H1 (cell line): ENCODE measurements at regions not wholly inside any gene's neighbourhood (a gene's known extent, or its start where the extent isn't known, plus 50 kb on each side); places are given as distances from the start of the nearest gene placed in this dataset.

Experiments used
- CTCF ChIA-PET: fragments of 300-600 bp; sonication (Branson Sonifier 250); formaldehyde crosslinking; loops from one replicate; lab custom pipeline; 2021; ENCODE audit not compliant: partially characterized antibody; lab: Charles Lee
- POLR2A ChIA-PET: fragments of 300-600 bp; sonication (Branson Sonifier 250); formaldehyde crosslinking; loops from one replicate; lab custom pipeline; 2021; ENCODE audit warnings: inconsistent platforms; ENCODE audit not compliant: partially characterized antibody; lab: Charles Lee
- DNase-seq, 2 experiments: peaks; one replicate each; pipeline versions ENCODE4 v3.0.0 to v3.0.0-alpha.2; 2010 to 2022; ENCODE audit warnings: low spot score in 2 of 2, low read depth in 1 of 2, mixed read lengths in 1 of 2
- FAIRE-seq: peaks from 2 replicates; lab custom pipeline; 2011; peaks lifted over from hg19 to GRCh38; lab: Jason Lieb, UNC
- H2AFZ ChIP-seq: 2 replicates; pipeline ENCODE4 v1.8.1; 2012; ENCODE audit warnings: low read length, inconsistent platforms
- H2AK5ac ChIP-seq: 2 replicates; pipeline ENCODE4 v1.6.1; 2013; ENCODE audit warnings: low read depth, low read length
- H2BK120ac ChIP-seq: replicated peaks from 2 replicates; pipeline ENCODE3; 2013; ENCODE audit warnings: low read depth, low read length, inconsistent platforms
- H2BK12ac ChIP-seq: 2 replicates; pipeline ENCODE4 v1.6.1; 2013; ENCODE audit warnings: low read depth, low read length
- H2BK15ac ChIP-seq: 2 replicates; pipeline ENCODE4 v1.6.1; 2013; ENCODE audit warnings: low read length
- H2BK20ac ChIP-seq: 2 replicates; pipeline ENCODE4 v1.6.1; 2013; ENCODE audit warnings: low read length
- H2BK5ac ChIP-seq: 2 replicates; pipeline ENCODE4 v1.6.1; 2013; ENCODE audit warnings: low read depth, low read length
- H3K14ac ChIP-seq: 2 replicates; pipeline ENCODE4 v1.6.1; 2013; ENCODE audit warnings: inconsistent platforms; ENCODE audit not compliant: insufficient read length
- H3K18ac ChIP-seq: 2 replicates; pipeline ENCODE4 v1.6.1; 2013; ENCODE audit warnings: low read length; ENCODE audit errors: extremely low read depth
- H3K23ac ChIP-seq: 2 replicates; pipeline ENCODE4 v1.6.1; 2013; ENCODE audit warnings: inconsistent platforms; ENCODE audit not compliant: insufficient read length
- H3K23me2 ChIP-seq: 2 replicates; pipeline ENCODE4 v1.6.1; 2013; ENCODE audit warnings: low read depth, low read length
- H3K27ac ChIP-seq: 2 replicates; pipeline ENCODE4 v1.6.1; 2011; ENCODE audit warnings: low read depth, low read length, inconsistent platforms
- H3K27me3 ChIP-seq, 4 experiments: replicated peaks in 1 of 4; 1 replicate in 1 of 4; 2 replicates in 3 of 4; pipeline versions ENCODE4 v1.6.1 to v1.8.1; 2011 to 2013; ENCODE audit warnings: low read length in 3 of 4, mild to moderate bottlenecking in 3 of 4, inconsistent platforms in 2 of 4, mixed read lengths in 2 of 4, moderate library complexity in 1 of 4; ENCODE audit not compliant: control insufficient read depth in 3 of 4, insufficient read depth in 3 of 4; ENCODE audit errors: extremely low read depth in 1 of 4
- H3K36me3 ChIP-seq, 4 experiments: 2 replicates each; pipeline versions ENCODE4 v1.6.1 to v1.8.1; 2011 to 2013; ENCODE audit warnings: mild to moderate bottlenecking in 4 of 4, low read length in 3 of 4, moderate library complexity in 2 of 4, control low read depth in 1 of 4, inconsistent platforms in 1 of 4; ENCODE audit not compliant: insufficient read depth in 4 of 4, control insufficient read depth in 2 of 4
- H3K4ac ChIP-seq: replicated peaks from 2 replicates; pipeline ENCODE3; 2013; ENCODE audit warnings: low read length, low read depth, mixed read lengths, inconsistent platforms; ENCODE audit not compliant: insufficient read length
- H3K4me1 ChIP-seq, 4 experiments: replicated peaks in 1 of 4; 1 replicate in 1 of 4; 2 replicates in 3 of 4; pipeline versions ENCODE4 v1.6.1 to v1.8.1; 2011 to 2013; ENCODE audit warnings: low read length in 3 of 4, inconsistent platforms in 2 of 4, mixed read lengths in 1 of 4; ENCODE audit not compliant: insufficient read depth in 4 of 4, control insufficient read depth in 3 of 4
- H3K4me2 ChIP-seq, 2 experiments: 2 replicates each; pipeline versions ENCODE4 v1.6.1 to v1.8.1; 2011 to 2013; ENCODE audit warnings: low read depth in 2 of 2, low read length in 2 of 2, control low read depth in 1 of 2, inconsistent platforms in 1 of 2, mild to moderate bottlenecking in 1 of 2; ENCODE audit not compliant: insufficient read depth in 1 of 2
- H3K4me3 ChIP-seq, 4 experiments: fragments of 200-600, 300-600 bp in 1 of 4; sonication (generic), shearing (Covaris generic), sonication (Bioruptor Twin) in 1 of 4; 2 replicates each; pipeline versions ENCODE4 v1.5.1 to v1.8.1; 2011 to 2016; ENCODE audit warnings: low read length in 4 of 4, low read depth in 3 of 4, control low read depth in 2 of 4, inconsistent platforms in 2 of 4, mild to moderate bottlenecking in 2 of 4, mixed read lengths in 1 of 4, moderate library complexity in 1 of 4; ENCODE audit not compliant: insufficient read depth in 2 of 4; ENCODE audit errors: extremely low read depth in 1 of 4
- H3K56ac ChIP-seq: replicated peaks from 2 replicates; pipeline ENCODE3; 2013; ENCODE audit warnings: low read depth, mild to moderate bottlenecking, mixed read lengths, low read length, inconsistent platforms; ENCODE audit not compliant: insufficient read length
- H3K79me1 ChIP-seq: 2 replicates; pipeline ENCODE4 v1.6.1; 2013; ENCODE audit warnings: low read depth, low read length, control low read depth
- H3K79me2 ChIP-seq, 2 experiments: 2 replicates each; pipeline versions ENCODE4 v1.6.1 to v1.8.1; 2012 to 2013; ENCODE audit warnings: low read length in 2 of 2, mild to moderate bottlenecking in 2 of 2, inconsistent platforms in 1 of 2; ENCODE audit not compliant: insufficient read depth in 2 of 2, control insufficient read depth in 1 of 2
- H3K9ac ChIP-seq, 4 experiments: replicated peaks in 1 of 4; 1 replicate in 1 of 4; 2 replicates in 3 of 4; pipeline versions ENCODE4 v1.6.1 to v1.8.1; 2011 to 2013; ENCODE audit warnings: low read depth in 3 of 4, low read length in 3 of 4, control low read depth in 2 of 4, mild to moderate bottlenecking in 2 of 4, moderate library complexity in 2 of 4, inconsistent platforms in 1 of 4; ENCODE audit errors: extremely low read depth in 1 of 4
- H3K9me3 ChIP-seq, 2 experiments: 2 replicates each; pipeline versions ENCODE4 v1.6.1 to v1.8.1; 2012 to 2013; ENCODE audit warnings: mild to moderate bottlenecking in 2 of 2, moderate library complexity in 2 of 2, control low read depth in 1 of 2, inconsistent platforms in 1 of 2, low read depth in 1 of 2, low read length in 1 of 2, mixed read lengths in 1 of 2; ENCODE audit not compliant: insufficient read depth in 2 of 2
- H4K20me1 ChIP-seq, 2 experiments: replicated peaks in 1 of 2; 2 replicates each; pipeline versions ENCODE3 to v1.8.1; 2011 to 2013; ENCODE audit warnings: inconsistent platforms in 2 of 2, low read length in 2 of 2, mild to moderate bottlenecking in 1 of 2; ENCODE audit not compliant: insufficient read depth in 2 of 2, control insufficient read depth in 1 of 2
- H4K5ac ChIP-seq: 2 replicates; pipeline ENCODE4 v1.6.1; 2013; ENCODE audit warnings: low read length, low read depth, mixed read lengths, inconsistent platforms; ENCODE audit not compliant: insufficient read length
- H4K8ac ChIP-seq: 2 replicates; pipeline ENCODE4 v1.8.0; 2013; ENCODE audit warnings: mild to moderate bottlenecking, moderate library complexity, low read length, inconsistent platforms; ENCODE audit not compliant: insufficient read depth; ENCODE audit errors: extremely low read depth
- H4K91ac ChIP-seq: replicated peaks from 2 replicates; pipeline ENCODE3; 2013; ENCODE audit warnings: low read length, mixed read lengths, inconsistent platforms; ENCODE audit not compliant: insufficient read length
- ASH2L ChIP-seq: fragments of 200-600, 300-600 bp; sonication (generic); IDR thresholded peaks from one replicate; pipeline ENCODE4 v1.7.1; 2017; ENCODE audit warnings: low read length
- BRCA1 ChIP-seq: IDR thresholded peaks from 2 replicates; pipeline ENCODE4 v1.6.1; 2012; ENCODE audit warnings: low read depth, low read length, improper control_type of control experiment
- CBX5 ChIP-seq: fragments of 300-800, 300-1000 bp; sonication (generic); IDR thresholded peaks from 2 replicates; pipeline ENCODE4 v1.7.1; 2016; ENCODE audit warnings: antibody characterized with exemption, low read length, low read depth
- CTBP2 ChIP-seq: IDR thresholded peaks from 2 replicates; pipeline ENCODE4 v1.7.0; 2011; ENCODE audit warnings: borderline replicate concordance, mild to moderate bottlenecking, moderate library complexity, mixed read lengths, low read length; ENCODE audit not compliant: insufficient read depth, insufficient read length
- GTF2F1 ChIP-seq: IDR thresholded peaks from 2 replicates; pipeline ENCODE4 v1.6.1; 2012; ENCODE audit warnings: low read depth, low read length, improper control_type of control experiment, borderline replicate concordance
- MAX ChIP-seq: IDR thresholded peaks from 2 replicates; pipeline ENCODE4 v1.6.1; 2012; ENCODE audit warnings: inconsistent platforms
- RNF2 ChIP-seq: fragments of 200-900, 300-1000 bp; sonication (generic); IDR thresholded peaks from 2 replicates; pipeline ENCODE4 v1.7.1; 2016; ENCODE audit warnings: borderline replicate concordance, low read depth, mild to moderate bottlenecking, antibody characterized with exemption, low read length; ENCODE audit not compliant: poor library complexity, severe bottlenecking; ENCODE audit errors: missing control alignments
- SIN3A ChIP-seq, 2 experiments: IDR thresholded peaks in 1 of 2; conservative IDR thresholded peaks in 1 of 2; 2 replicates each; pipeline ENCODE4 v1.6.1; 2011 to 2012; ENCODE audit warnings: low read length in 2 of 2, improper control_type of control experiment in 1 of 2, low read depth in 1 of 2, mild to moderate bottlenecking in 1 of 2
- SP1 ChIP-seq: IDR thresholded peaks from 2 replicates; pipeline ENCODE4 v1.6.1; 2011; ENCODE audit warnings: low read depth, low read length
- USF2 ChIP-seq: IDR thresholded peaks from 2 replicates; pipeline ENCODE4 v1.6.1; 2011; ENCODE audit warnings: low read length, improper control_type of control experiment
- ZNF274 ChIP-seq: IDR thresholded peaks from 2 replicates; pipeline ENCODE4 v1.7.0; 2012; ENCODE audit warnings: low read length, borderline replicate concordance; ENCODE audit errors: extremely low read depth
- WGBS, 2 experiments: shearing (Covaris generic) in 1 of 2; methylation state at CpG; one replicate each; pipeline versions ENCODE4 v1.1.6 to v1.1.7; 2013 to 2015; ENCODE audit warnings: low lambda C conversion rate in 2 of 2, mixed read lengths in 2 of 2, inconsistent platforms in 1 of 2, low coverage in 1 of 2, missing lambda C conversion rate in 1 of 2; ENCODE audit not compliant: insufficient replicate concordance in 2 of 2, insufficient coverage in 1 of 2, insufficient read length in 1 of 2; ENCODE audit errors: extremely low coverage in 1 of 2, missing lambda C conversion rate in 1 of 2; 5-methylcytosine and 5-hydroxymethylcytosine counted together

- no peak overlapping the region for H3K4me3 ChIP-seq
- H3K79me1 ChIP-seq: no peaks in the 10 kb centered on the region
- H2AFZ ChIP-seq: no peak overlapping the region
- no peaks in the 10 kb centered on the region for H3K27me3 ChIP-seq
- H3K9me3 ChIP-seq: no peaks in the 10 kb centered on the region
- H3K27ac ChIP-seq: no peak overlapping the region
- no peak overlapping the region for H2BK12ac ChIP-seq
- no peak for DNase-seq
- no peaks in the 10 kb centered on the region for H3K23me2 ChIP-seq
- no peak overlapping the region for H3K4ac ChIP-seq
- H4K91ac ChIP-seq: no peak overlapping the region
- no peak overlapping the region for H3K56ac ChIP-seq
- peaks cover 0 to 7% (median 5%) of the 10 kb centered on the region in 4 experiments; a peak in 5 of 7 replicates for H3K4me1 ChIP-seq
- no peaks in the 10 kb centered on the region for H4K20me1 ChIP-seq
- H3K18ac ChIP-seq: no peak overlapping the region
- H3K36me3 ChIP-seq: no peaks in the 10 kb centered on the region
- H3K23ac ChIP-seq: no peak overlapping the region
- H3K4me2 ChIP-seq: peak overlapping the region; percentile 21 to 50; a peak in 2 of 4 replicates
- no peak overlapping the region for H4K8ac ChIP-seq
- H3K9ac ChIP-seq: no peak overlapping the region
- H3K79me2 ChIP-seq: no peaks in the 10 kb centered on the region
- 87% methylated on average over 20 of the region's 20 CpGs; no CpG with 5 or more reads in 1 of the 2 experiments for WGBS, 2 experiments
- FAIRE-seq: no peak
- ChIA-PET POLR2A (interaction anchor here (1.1 kb wide), 1 partner anchor 47 kb away, joined by 3 read pairs; no protein-coding TSS in a partner anchor), CTCF (interaction anchor here (0.5 kb wide), 1 partner anchor 700 kb away, joined by 3 read pairs; no protein-coding TSS in a partner anchor)
- no peak overlapping the region for H2BK20ac ChIP-seq
- H2BK5ac ChIP-seq: no peak overlapping the region
- H4K5ac ChIP-seq: no peak overlapping the region
- H2BK15ac ChIP-seq: no peak overlapping the region
- no peak overlapping the region for H3K14ac ChIP-seq
- H2AK5ac ChIP-seq: no peak overlapping the region
- H2BK120ac ChIP-seq: no peak overlapping the region
- no peak for TF ChIP-seq BRCA1
- no peak for TF ChIP-seq ZNF274
- no peak for TF ChIP-seq GTF2F1
- TF ChIP-seq SIN3A (conservative IDR thresholded peaks at IDR 0.05 in 1 of 2, IDR thresholded peaks at IDR 0.05 in 1 of 2; ENCODE audit: low read depth in 1 of 2, low read length in 2 of 2): no peak
- TF ChIP-seq SP1: no peak
- no peak for TF ChIP-seq MAX
- no peak for TF ChIP-seq ASH2L
- no peak for TF ChIP-seq CTBP2
- no peak for TF ChIP-seq CBX5
- no peak for TF ChIP-seq USF2
- TF ChIP-seq RNF2: no peak
Observed at GRCh38 chr18:77911971-77912605, 662.4 kb downstream of the GALR1 start.
